ENCODE measurements at regions not wholly inside any gene's neighbourhood (a gene's known extent, or its start where the extent isn't known, plus 50 kb on each side); places are given as distances from the start of the nearest gene placed in this dataset.

GRCh38 chr3:178097576-178097975, 438.7 kb upstream of the KCNMB2 start:
- FAIRE-seq (peak; percentile 36), DNase-seq (ENCODE audit: low read depth) (peak; percentile 54)
- TF ChIP-seq CTCF (IDR thresholded peaks at IDR 0.05; ENCODE audit: insufficient read depth, low read length, severe bottlenecking): no peak
- H3K36me3 ChIP-seq (ENCODE audit: control insufficient read depth, insufficient read depth, low read length): no peaks in the 10 kb centered on the region
- H3K4me3 ChIP-seq (ENCODE audit: low read depth, low read length): no peak overlapping the region
- no peaks in the 10 kb centered on the region for H3K27me3 ChIP-seq (ENCODE audit: control insufficient read depth, insufficient read depth, low read length)

GRCh38 chr3:178099274-178099673, 437.0 kb upstream of the KCNMB2 start:
- FAIRE-seq: no peak
- no peak for DNase-seq (ENCODE audit: low read depth)
- no peak for TF ChIP-seq CTCF (IDR thresholded peaks at IDR 0.05; ENCODE audit: insufficient read depth, low read length, severe bottlenecking)
- H3K36me3 ChIP-seq (ENCODE audit: control insufficient read depth, insufficient read depth, low read length): no peaks in the 10 kb centered on the region
- no peaks in the 10 kb centered on the region for H3K27me3 ChIP-seq (ENCODE audit: control insufficient read depth, insufficient read depth, low read length)
- H3K4me3 ChIP-seq (ENCODE audit: low read depth, low read length): no peak overlapping the region

DNA sequence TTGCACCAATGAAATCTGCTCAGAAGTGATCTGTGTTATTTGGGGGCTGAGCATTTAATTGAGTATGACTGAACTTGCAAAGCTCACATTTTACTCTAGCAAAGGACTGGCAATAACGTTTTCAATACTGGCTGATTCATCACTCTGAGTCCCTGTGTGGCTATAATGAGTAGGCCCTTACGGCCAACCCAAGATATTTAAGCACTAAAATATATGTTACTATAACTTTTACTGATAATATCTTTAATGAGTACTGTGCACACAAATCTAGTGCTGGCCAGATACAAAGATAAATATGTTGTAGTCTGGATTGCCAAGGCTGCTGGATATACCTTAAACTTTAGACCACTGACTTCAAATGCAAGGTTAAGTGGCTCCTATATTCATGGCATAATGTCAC, 436.4 kb upstream of the KCNMB2 start:
- Histone ChIP-seq H3K4me3 (ENCODE audit: low read depth, low read length) (no peak overlapping the region), H3K36me3 (ENCODE audit: control insufficient read depth, insufficient read depth, low read length) (no peaks in the 10 kb centered on the region), H3K27me3 (ENCODE audit: control insufficient read depth, insufficient read depth, low read length) (no peaks in the 10 kb centered on the region)
- DNase-seq (ENCODE audit: low read depth): no peak
- FAIRE-seq: no peak
- TF ChIP-seq CTCF (IDR thresholded peaks at IDR 0.05; ENCODE audit: insufficient read depth, low read length, severe bottlenecking): no peak

DNA sequence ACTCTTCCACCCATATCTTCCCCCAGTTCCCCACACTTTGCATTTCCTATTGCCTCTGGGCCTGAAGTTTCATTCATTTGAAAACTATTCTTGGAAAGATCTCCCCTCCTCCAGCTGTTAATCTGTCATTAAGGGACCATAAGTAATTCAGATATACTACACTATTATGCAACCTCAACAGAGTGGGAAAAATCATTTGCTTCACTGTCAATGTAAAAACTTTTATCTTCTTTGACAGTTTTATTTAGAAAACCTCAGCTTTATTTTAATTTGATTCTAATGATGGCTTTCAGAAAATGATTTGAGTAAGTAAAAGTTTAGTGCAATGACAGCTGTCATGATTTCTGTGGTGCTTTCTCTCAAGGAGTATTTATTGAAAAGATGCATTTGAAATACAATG, 435.3 kb upstream of the KCNMB2 start:
- TF ChIP-seq CTCF (IDR thresholded peaks at IDR 0.05; ENCODE audit: insufficient read depth, low read length, severe bottlenecking): no peak
- no peak for FAIRE-seq
- no peaks in the 10 kb centered on the region for H3K27me3 ChIP-seq (ENCODE audit: control insufficient read depth, insufficient read depth, low read length)
- no peak for DNase-seq (ENCODE audit: low read depth)
- no peak overlapping the region for H3K4me3 ChIP-seq (ENCODE audit: low read depth, low read length)
- H3K36me3 ChIP-seq (ENCODE audit: control insufficient read depth, insufficient read depth, low read length): no peaks in the 10 kb centered on the region

GRCh38 chr3:178103140-178103539, 433.1 kb upstream of the KCNMB2 start:
- Histone ChIP-seq H3K27me3 (ENCODE audit: control insufficient read depth, insufficient read depth, low read length) (no peaks in the 10 kb centered on the region), H3K4me3 (ENCODE audit: low read depth, low read length) (no peak overlapping the region), H3K36me3 (ENCODE audit: control insufficient read depth, insufficient read depth, low read length) (no peaks in the 10 kb centered on the region)
- FAIRE-seq (no peak), DNase-seq (ENCODE audit: low read depth) (no peak)
- no peak for TF ChIP-seq CTCF (IDR thresholded peaks at IDR 0.05; ENCODE audit: insufficient read depth, low read length, severe bottlenecking)

DNA sequence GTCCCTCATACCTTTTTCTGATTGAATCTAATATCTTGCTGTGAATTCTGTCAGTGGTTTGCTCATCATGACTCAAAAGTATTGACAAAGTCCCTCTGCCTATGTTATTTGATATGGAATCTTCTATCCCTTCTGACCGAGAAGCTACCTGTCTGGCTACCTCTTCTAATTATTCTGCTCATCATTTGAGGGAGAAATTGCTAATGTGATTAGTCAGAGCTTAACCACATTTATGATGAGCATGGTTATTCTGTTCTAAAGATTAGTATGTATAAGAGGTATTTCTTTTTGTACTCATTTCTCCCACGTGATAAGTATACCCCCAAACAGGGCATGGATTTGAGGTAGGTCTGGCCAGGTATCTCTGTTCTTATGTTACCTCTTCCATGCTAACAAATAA, 428.4 kb upstream of the KCNMB2 start:
- FAIRE-seq (no peak), DNase-seq (ENCODE audit: low read depth) (peak; percentile 37)
- Histone ChIP-seq H3K4me3 (ENCODE audit: low read depth, low read length) (no peak overlapping the region), H3K36me3 (ENCODE audit: control insufficient read depth, insufficient read depth, low read length) (no peaks in the 10 kb centered on the region), H3K27me3 (ENCODE audit: control insufficient read depth, insufficient read depth, low read length) (no peaks in the 10 kb centered on the region)
- no peak for TF ChIP-seq CTCF (IDR thresholded peaks at IDR 0.05; ENCODE audit: insufficient read depth, low read length, severe bottlenecking)
